GM19395 (cell line): ENCODE measurements at regions not wholly inside any gene's neighbourhood (a gene's known extent, or its start where the extent isn't known, plus 50 kb on each side); places are given as distances from the start of the nearest gene placed in this dataset.

Source experiments
- ATAC-seq: cut with Tn5 transposase; IDR thresholded peaks from one replicate; pipeline ENCODE4 v1.9.1; 2021; ENCODE audit warnings: mild to moderate bottlenecking, moderate library complexity; ENCODE audit not compliant: unreplicated experiment

DNA sequence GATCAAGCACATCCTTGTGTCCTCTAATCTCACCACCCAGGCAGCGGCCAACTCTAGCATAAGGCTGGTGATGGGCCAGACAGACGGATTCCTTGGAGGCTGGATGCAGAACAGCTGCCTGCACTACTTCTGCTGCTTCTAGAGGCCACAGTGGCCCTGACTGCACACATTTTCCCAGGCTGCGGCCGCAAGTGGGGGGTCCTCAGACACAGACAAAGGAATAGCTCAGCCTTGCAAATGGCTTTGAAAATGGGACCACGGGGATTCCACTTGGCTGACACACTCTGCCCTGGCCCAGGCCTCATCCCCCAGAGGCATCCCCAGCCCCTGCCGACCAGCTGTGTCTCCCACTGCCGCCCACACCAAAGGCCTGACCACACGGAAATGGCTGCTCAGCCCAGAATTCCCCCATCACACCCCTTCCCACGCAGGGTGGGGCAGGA is 540.8 kb downstream of the BNC2 start:
- ATAC-seq, result no peak

DNA sequence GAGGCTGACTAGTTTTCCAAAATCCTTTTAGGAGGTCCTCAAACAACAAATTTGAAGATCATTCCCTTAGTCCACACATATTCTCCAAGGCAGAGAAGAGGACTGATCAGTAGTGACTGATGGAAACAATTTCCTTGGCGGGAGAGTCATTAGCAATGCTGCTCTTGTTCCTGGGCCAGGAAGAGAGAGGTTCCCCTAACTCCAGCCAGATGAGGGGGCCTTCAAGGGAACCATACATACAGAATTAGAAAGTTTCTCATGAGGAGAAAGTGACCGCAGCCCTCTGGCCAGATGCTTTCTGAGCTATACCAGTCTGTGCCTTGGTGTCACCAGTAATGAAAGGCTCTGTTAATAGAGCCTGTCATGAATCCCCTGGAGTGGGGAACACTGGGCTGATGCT is 539.4 kb downstream of the BNC2 start:
- no peak for ATAC-seq

DNA sequence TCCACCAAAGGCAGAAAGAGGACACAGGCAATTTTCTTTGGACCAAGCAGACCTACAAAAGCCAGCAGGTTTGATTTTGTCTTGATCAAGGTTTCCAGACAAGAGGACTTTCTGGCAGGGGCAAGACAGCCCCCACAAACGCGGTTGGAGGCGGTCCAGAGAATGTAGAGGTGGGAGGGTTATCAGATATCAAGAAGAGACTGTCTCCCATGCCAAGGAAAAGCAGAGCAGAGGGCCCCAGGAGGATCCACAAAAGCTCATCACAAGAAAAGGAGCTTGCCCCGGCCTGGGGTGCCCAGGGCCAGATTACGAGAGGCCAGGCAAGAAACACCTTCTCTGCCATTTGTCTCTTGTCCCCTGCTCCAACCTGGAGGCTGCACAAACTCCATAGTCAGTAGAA is 538.9 kb downstream of the BNC2 start:
- no peak for ATAC-seq

DNA sequence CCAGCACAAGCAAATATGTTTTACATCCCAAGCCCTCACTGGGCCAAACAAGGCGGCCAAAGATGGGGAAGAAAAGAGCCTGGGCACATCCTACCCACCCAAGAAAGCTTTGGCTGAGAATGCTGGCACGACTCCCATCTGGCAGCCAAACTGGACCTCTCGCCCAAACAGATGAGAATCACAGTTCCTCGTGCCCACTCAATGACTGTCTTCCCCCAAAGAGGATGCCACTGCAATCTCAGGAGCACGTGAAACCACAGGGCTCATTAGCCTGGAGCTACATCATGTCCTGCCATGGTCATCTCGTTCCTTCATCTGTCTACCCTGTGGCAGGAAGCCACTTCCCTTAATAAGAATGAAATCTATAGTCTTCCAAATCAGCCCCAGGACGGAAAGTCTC is 536.8 kb downstream of the BNC2 start:
- ATAC-seq, result no peak

DNA sequence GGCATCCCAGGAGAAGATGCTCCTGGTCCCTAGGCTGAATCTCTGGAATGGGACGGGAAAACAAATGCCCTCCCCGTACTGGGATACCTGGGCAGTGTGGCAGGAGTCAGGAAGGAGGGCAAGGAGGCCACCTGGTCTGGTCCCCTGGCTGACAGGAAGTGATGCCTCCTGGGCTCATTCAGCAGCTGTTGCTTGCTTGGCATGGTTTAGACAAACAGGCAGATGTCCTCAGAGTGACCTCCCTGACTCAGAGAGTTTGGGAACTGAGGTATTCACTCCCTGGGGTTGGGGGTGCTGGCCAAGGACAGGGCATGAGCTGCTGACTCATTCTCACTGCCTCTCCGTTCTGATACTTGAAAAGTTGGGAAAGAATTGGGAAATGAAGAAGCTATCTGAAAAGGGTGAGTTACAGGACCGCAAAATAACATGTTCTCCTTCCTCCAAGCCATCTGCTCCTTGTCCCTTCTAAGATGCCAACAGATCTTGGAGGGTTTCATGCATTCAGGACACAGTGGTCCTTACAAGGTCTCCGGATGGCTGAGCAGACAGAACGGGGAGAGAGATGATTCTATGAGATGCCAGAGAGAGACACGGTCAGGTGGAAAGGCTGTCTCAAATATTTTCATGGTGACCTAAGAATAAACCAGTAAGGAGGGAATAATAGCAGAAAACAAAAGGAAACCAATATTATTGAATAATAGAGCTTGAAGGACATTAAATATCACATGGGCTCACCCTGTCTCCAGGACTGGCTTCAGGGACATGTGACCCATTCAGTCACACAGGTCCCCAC is 534.5 kb downstream of the BNC2 start:
- ATAC-seq, result no peak

DNA sequence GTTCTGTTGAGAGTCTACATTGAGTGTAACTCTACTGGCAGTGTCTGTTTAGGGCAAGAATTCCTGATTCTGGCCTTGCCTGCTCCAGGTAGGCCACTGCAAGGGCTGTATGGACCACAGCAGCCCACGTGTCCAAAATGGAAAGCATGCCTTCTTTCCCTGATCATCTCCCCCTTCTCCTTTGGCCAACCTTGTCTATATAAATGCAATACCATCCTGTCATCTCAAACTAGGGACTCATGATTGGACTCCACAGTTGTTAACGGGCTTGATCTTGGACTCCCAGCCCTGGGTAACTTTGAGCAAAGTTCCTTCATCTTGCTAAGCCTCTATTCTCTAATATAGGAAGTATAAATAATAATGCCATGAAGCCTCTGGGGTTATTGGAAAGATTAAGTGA is 533.6 kb downstream of the BNC2 start:
- no peak for ATAC-seq

DNA sequence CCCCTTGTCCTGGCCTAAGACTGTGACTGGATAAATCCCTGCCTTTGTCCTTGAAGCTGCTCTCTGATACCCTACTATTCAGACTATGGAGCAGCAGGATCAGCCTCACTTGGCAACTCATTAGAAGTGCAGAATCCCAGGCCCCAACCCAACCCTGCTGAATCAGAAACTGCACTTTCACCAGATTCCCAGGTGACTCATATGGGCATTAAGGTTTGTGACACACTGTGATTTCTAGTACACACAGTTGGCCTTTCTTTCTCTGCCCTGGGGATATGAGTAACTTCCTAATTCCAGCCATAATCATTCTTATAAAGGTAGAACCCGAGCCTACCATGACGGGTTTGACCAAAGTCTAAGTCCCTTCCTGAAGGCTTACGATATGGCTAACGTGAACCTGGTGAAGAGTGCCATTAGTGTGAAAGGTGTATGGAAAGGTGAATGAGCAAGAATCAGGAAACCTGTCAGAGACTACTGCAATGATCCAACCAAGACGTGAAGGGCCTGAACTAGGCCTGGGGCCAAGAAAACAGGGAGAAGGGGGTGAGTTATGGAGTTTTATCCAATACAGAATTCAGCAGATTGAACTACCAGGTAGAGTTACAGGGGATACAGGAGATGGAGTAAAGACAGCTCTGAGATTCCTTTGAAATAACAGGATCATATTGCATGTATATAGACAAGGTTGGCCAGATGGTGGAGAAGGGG is 533.0 kb downstream of the BNC2 start:
- no peak for ATAC-seq

DNA sequence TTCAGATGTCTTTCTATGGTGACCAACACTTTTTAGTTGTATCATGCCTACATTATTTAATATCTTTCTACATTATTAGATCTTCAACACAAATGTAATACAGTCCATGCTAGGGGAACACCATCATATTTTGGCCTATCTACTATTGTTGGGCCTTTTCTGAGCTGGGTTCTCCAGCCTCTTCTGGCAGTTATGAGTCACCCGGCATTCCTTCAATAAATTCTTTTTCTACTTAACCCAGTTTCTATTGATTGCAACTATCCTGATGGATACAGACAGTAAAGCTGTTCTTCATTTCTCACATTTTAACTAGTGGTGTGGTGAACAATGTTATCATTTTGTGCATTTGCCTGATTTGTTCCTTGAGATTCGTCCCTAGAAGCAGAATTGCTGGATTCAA is 529.3 kb downstream of the BNC2 start:
- ATAC-seq, result no peak

DNA sequence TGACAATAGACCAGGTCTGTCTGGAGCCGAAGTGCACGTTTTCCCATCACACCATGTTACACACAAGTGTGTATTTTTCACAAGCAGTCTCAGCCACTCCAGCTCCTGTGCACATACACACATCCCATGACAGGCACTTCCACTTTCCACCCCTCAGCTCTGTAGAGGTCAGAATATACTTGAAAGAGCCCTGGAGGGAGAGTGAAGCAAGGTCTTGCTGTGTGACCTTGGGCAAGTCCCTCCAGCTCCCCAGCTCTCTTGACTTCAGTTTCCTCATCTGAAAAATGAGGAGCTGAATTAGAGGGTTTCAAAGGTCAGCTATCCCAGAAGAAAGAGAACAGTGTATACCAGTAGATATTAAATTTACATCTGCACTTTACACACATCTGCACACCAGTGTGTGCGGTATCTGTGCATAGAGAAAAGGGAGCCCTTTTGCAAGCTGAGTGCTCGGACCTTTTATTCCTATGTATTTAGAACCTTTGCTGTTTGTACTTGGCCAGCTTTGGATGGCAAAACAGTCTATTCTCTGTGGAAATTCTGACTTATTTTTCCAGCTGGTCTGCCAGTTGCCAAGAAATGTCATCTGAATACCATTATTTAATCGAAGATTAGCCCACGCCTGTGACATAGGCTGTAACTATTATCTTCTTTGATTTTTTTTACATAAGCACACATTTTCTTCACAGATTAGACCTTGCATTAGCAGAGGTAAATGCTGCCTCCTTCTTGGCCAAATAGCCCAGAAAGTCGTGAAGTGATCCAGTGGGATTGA is 528.0 kb downstream of the BNC2 start:
- ATAC-seq, result no peak

DNA sequence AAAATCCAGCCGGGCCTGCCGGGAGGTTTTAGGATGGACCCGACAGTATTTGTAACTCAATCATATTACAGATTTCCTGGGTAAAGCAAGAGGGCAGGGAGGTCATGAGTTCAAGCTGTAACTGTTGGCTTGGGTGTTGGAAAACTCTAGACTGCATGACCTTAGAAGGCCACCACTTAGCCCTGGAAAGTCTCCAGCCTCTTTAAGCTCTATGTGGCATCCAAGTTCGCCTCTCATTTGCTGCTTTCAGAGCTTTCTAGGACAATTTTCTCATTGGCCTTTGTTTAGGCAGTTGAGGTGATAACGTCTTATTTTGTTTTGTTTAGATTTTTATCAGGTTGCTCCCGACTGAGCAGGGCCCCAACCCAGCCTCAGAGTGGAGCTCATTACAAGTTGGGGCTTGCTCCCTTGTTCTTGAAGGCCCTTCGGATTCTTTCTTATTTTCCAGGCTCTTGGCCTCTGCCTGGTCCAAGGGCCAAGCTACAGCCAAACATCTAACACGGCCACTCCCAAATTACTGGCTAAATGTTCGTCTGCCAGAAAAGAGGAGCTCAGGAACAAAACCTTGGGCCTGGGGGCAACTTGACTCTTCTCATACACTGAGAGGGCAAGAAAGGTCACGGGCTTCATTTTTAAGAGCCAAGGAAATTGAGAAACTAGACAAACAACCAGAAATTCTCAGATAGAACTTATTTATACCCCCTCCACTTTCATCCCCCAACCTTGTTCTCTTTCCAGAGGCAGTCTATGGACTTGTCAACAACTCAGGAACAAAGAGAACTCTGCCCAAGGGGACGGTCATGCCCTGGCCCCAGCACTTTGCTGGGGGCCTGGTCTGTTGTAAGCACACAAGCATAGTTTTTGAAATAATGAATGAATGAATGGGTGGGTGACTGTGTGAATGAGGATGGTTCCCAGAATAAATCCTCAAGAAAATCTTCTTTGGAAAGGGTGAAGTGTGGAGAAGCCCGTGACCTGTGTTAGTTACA is 526.9 kb downstream of the BNC2 start:
- ATAC-seq, result no peak

DNA sequence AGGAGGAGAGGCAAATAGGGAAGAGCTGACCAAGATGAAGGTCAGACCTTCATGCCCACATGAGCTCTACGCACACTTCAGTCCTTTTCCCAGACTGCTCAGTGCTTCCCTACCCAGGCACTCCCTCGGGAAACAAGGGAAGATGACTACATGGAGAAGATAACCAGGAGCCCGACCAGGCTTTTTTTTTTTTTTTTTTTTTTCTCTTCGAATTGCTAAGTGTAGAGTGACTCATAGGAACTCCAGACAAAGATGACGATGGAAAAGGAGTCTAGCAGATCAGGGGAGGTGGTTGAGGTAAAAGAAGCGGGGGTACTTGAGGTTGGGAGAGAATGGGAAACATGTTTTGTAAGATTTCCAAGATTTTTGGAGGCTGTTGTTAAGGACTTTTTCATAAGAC is 526.1 kb downstream of the BNC2 start:
- no peak for ATAC-seq

DNA sequence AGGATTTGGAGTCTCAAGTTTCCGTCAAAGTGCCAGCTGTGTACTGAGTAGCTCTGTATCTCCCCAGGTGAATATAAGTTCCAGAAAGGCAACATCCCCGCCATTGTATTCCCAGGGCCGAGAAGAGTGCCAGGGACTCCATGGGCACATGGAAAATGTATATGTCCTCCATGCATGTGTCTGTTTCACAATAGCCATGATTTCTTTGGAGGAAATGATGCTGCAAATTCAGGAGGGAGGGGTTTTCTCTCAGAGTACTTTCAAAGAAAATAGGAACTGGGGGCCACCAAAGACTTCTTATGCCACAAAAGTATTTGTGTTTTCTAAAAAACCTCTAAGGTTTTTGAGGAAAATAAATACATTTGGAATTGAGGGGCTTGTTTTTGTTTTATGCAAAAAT is 524.6 kb downstream of the BNC2 start:
- no peak for ATAC-seq

DNA sequence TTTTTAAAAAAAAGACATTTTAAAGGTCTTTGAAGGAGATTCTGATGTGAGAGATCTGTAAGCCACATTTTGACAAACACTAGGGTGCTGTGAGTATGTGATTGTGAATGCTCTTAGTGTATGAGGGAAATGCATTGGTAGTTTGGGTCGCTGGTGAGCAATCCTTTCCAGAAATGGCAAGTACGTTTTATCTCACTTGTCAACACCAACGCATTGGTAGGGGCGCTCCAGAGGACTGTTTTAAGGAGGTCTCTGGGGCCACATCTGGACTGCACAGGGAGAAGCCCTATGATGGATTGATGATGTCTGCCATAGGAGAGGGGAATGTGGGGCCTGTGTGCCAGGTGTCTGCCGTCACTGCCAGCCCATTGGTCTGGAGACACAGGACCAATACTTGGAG is 522.6 kb downstream of the BNC2 start:
- ATAC-seq, result no peak

DNA sequence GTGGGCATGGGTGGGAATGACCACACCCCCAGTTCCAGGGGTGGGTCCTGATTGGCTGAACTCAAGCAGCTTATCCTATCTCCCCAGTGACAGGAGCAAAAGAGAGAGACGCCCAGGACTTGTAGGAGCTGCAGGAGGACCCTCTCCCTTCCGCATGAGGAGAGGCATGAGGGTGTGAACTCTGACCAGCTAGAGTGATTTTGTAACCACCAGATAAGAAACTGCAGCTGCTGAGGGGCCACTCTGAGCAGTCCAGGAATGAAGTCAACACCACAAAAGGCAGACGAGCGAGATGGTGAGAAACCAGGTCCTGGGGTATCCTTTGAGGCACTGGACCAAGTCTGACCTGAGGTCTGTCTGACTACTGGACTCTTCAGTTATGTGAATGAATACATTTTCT is 521.9 kb downstream of the BNC2 start:
- ATAC-seq, result no peak

DNA sequence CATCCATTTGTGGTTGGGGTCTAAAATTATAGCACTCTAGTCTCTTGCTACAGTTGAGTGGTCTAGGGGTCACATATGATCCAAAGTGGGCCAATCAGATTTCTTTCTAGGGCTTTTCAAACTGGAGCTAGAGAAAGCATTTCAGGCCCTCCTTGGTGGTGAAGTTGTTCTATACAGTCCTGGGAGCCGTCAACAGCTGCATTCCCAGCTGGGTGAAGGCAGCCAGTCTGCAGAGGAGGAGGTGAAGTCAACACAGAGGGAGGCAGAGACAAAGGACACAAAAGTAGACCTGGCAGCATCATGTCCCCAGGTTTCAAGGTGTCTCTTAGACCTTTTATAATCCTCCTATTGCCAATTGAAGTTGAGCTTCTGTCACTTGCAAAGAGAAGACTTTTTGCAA is 518.2 kb downstream of the BNC2 start:
- ATAC-seq, result no peak

DNA sequence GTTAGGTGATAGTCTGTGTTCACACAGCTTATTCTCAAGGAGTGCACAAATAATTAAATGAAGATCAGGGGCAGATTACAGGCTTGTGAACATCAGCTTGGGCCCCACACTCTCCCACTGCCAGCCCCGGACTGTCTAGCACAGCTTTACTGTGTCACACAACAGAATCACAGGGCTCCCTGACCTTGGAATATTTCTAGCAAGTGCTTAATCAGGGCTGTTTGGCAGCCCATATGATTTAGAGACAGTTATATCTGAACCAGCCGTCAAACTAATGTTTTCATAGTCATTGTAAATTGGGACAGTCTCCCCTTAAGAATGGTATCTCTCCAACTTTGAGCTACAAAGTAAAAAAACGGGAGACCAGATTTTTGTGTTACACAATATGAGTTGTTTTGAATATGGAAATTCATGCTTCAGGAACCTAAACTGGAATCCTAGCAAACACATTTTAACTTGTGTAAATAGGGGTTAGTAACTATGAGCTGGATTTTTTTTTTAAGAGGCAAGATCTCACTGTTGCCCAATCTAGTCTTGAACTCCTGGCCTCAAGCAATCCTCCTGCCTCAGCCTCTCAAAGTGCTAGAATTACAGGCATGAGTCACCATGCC is 517.6 kb downstream of the BNC2 start:
- no peak for ATAC-seq

DNA sequence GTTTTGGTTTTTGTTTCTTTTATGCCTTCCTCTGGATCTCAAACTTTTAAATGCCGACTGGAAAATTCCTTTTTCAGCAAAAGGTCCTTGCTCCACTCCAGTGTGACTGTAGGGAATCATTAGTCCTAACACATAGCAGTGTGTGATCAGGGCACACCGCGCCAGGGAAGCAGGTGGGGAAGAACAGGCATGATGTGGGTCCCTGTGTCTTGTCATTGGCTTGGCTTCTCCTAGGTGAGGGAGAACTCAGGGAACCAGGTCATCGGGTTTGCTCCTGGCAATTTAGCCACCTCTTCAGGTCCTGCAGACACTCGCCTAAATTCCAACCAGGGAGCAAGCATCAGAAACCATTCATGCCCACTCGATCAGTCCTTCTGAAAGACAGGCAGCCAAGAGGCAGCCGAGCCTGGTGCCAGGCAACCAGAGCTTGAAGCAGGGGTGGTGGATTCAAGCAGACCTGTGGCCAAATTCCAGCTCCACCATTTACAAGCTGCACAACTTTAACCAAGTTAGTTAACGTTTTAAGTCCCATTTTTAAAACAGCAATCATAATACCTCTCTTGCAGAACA is 514.2 kb downstream of the BNC2 start:
- ATAC-seq, result no peak

DNA sequence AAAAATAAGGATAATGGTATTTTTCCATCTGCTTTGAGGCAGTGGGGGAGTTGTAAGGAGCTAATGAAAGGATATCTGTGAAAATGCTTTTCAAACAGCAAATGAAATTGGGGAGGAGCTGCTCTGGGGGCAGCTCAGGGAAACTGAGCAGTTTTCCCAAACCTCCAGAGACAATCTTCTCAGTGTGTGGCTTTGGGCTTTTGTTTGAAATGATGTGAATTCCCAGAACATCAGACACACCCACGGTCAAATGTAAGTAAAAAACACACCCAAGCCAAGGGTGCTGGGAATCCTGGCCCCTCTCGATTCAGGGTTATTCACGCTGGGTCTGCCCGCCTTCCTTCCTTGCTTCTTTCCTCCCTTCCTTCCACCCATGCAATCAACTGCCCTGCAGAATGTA is 512.6 kb downstream of the BNC2 start:
- ATAC-seq, result no peak

DNA sequence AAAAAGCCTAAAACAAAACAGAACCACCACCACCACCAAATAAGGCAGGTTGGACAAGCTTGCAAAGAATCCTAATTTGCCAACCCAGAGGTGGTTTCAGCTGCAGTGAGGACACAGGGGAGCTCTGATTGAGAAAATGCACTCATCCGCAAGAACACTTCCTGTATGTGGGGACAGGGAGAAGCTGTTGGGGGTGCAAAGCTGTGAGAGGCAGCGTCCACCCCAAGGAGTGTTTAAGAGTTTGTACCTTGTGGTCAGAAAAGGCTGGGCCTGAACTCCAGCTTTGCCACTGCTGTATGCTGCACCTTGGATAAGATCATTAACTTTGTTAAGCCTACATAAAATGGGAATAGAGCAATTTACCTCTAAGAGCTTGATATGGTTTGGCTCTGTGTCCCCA is 511.7 kb downstream of the BNC2 start:
- no peak for ATAC-seq
